Adrenal gland (tissue), 5 donors: ENCODE measurements at regions not wholly inside any gene's neighbourhood (a gene's known extent, or its start where the extent isn't known, plus 50 kb on each side); places are given as distances from the start of the nearest gene placed in this dataset.

Source experiments
- POLR2A ChIP-seq, 2 donors: fragments of 450-650 bp; IDR thresholded peaks; one replicate each; pipeline ENCODE4 v1.6.1; 2017; ENCODE audit warnings: antibody characterized with exemption in 2 of 2, mild to moderate bottlenecking in 2 of 2, moderate library complexity in 1 of 2
- TF ChIP-seq, protein P1 (sequence below), 6 experiments: fragments of 450-650 bp in 4 of 6; fragments of 200-600 bp in 2 of 6; sonication (generic) in 1 of 6; IDR thresholded peaks; 1 replicate in 5 of 6; 2 replicates in 1 of 6; pipeline versions ENCODE4 v1.5.1 to v1.8.0; 2016 to 2021; ENCODE audit warnings: antibody characterized with exemption in 6 of 6, mild to moderate bottlenecking in 2 of 6, moderate library complexity in 1 of 6
- donor health status: DM: no; HTN: no; CAD: no.

DNA sequence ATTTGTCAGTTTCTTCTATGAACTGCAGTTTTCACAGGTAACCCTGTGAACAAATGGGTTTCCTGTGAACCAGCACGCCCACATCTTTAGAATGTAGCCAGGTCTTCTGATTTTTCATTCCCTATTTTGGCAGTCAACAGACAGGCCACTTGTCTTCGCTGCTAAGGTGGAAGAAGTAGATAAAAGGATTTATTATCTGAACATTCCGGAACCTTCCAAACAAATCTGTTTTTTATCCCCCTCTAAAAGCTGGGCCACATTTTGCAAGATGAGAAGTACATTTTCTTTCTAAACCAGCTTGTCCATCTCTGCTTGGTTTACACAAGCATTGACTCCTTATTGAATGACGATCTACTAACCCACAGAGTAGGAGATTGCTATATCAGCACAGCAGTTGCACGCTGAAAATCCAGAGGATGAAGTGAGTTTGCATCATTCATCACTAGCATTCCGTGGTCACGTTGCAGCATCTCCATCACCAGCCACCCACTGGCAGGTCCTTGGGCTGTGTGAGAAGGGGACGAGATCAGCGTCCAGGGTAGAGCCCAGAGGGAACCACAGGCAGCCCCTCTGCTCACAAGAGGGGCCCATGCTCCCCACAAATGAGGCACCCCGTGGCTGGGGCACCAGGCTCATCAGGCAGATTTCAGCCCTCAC is 83.5 kb downstream of the TOMM20 start:
- TF ChIP-seq, protein P1, sequence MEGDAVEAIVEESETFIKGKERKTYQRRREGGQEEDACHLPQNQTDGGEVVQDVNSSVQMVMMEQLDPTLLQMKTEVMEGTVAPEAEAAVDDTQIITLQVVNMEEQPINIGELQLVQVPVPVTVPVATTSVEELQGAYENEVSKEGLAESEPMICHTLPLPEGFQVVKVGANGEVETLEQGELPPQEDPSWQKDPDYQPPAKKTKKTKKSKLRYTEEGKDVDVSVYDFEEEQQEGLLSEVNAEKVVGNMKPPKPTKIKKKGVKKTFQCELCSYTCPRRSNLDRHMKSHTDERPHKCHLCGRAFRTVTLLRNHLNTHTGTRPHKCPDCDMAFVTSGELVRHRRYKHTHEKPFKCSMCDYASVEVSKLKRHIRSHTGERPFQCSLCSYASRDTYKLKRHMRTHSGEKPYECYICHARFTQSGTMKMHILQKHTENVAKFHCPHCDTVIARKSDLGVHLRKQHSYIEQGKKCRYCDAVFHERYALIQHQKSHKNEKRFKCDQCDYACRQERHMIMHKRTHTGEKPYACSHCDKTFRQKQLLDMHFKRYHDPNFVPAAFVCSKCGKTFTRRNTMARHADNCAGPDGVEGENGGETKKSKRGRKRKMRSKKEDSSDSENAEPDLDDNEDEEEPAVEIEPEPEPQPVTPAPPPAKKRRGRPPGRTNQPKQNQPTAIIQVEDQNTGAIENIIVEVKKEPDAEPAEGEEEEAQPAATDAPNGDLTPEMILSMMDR (IDR thresholded peaks at IDR 0.05): no peak
- no peak for TF ChIP-seq POLR2A (IDR thresholded peaks at IDR 0.05)
